GM19452 (cell line): ENCODE measurements at regions not wholly inside any gene's neighbourhood (a gene's known extent, or its start where the extent isn't known, plus 50 kb on each side); places are given as distances from the start of the nearest gene placed in this dataset.
"Not testable (repeated sequence)": the region's sequence is repeated elsewhere in the genome, so short reads cannot be mapped to it uniquely, and the experiment has no call there.

Source experiments
- ATAC-seq: cut with Tn5 transposase; IDR thresholded peaks from one replicate; pipeline ENCODE4 v1.9.1; 2021; ENCODE audit not compliant: unreplicated experiment

GRCh38 chr11:43067681-43068080, 244.1 kb upstream of the API5 start:
- ATAC-seq = no peak

- no peak for ATAC-seq
These were observed 240.5 kb upstream of the API5 start for GRCh38 chr11:43071338-43071737.

GRCh38 chr11:43072096-43072495, 239.7 kb upstream of the API5 start:
- no peak for ATAC-seq

- no peak for ATAC-seq
These were observed 238.9 kb upstream of the API5 start for GRCh38 chr11:43072911-43073310.

GRCh38 chr11:43074810-43075209, 237.0 kb upstream of the API5 start:
- no peak for ATAC-seq

GRCh38 chr11:43101113-43101512, 210.7 kb upstream of the API5 start:
- no peak for ATAC-seq

- no peak for ATAC-seq
These were observed 195.7 kb upstream of the API5 start for GRCh38 chr11:43116071-43116470.

- ATAC-seq = no peak
These were observed 192.4 kb upstream of the API5 start for GRCh38 chr11:43119275-43119970.

GRCh38 chr11:43122546-43122945, 189.2 kb upstream of the API5 start:
- no peak for ATAC-seq

GRCh38 chr11:43123443-43123842, 188.4 kb upstream of the API5 start:
- no peak for ATAC-seq

- no peak for ATAC-seq
These were observed 187.4 kb upstream of the API5 start for GRCh38 chr11:43124272-43124935.

GRCh38 chr11:43129329-43129728, 182.5 kb upstream of the API5 start:
- ATAC-seq = no peak

- ATAC-seq = no peak
These were observed 181.2 kb upstream of the API5 start for GRCh38 chr11:43130616-43131015.

GRCh38 chr11:43135966-43136534, 175.7 kb upstream of the API5 start:
- ATAC-seq = peak; percentile 55

GRCh38 chr11:43138621-43139140, 173.1 kb upstream of the API5 start:
- no peak for ATAC-seq

- peak; percentile 84 for ATAC-seq
These were observed 166.1 kb upstream of the API5 start for GRCh38 chr11:43145653-43146052.

GRCh38 chr11:43150697-43151096, 161.1 kb upstream of the API5 start:
- ATAC-seq = no peak

- no peak for ATAC-seq
These were observed 147.0 kb upstream of the API5 start for GRCh38 chr11:43164831-43165230.

GRCh38 chr11:43165393-43165792, 146.4 kb upstream of the API5 start:
- not testable (repeated sequence) for ATAC-seq

GRCh38 chr11:43168241-43168640, 143.6 kb upstream of the API5 start:
- not testable (repeated sequence) for ATAC-seq

- no peak for ATAC-seq
These were observed 139.3 kb upstream of the API5 start for GRCh38 chr11:43172477-43172876.

- no peak for ATAC-seq
These were observed 133.8 kb upstream of the API5 start for GRCh38 chr11:43177975-43178374.
